Fibroblast of gingiva (primary cell): ENCODE measurements at regions not wholly inside any gene's neighbourhood (a gene's known extent, or its start where the extent isn't known, plus 50 kb on each side); places are given as distances from the start of the nearest gene placed in this dataset.
A peak's percentile ranks its signal among the peaks of the same experiment; 100 is the strongest.

Experiments used
- DNase-seq: peaks from one replicate; pipeline ENCODE4 v3.0.0-alpha.2; 2011; ENCODE audit warnings: low read depth

GRCh38 chr11:106461148-106461691 lies 383.8 kb downstream of the AASDHPPT start:
- no peak for DNase-seq

- DNase-seq = no peak
Measured at GRCh38 chr11:106461839-106462545, 384.5 kb downstream of the AASDHPPT start.

- DNase-seq = no peak
Measured at GRCh38 chr11:106463154-106463553, 385.7 kb downstream of the AASDHPPT start.

- no peak for DNase-seq
Measured at GRCh38 chr11:106463796-106464201, 386.3 kb downstream of the AASDHPPT start.

- no peak for DNase-seq
Measured at GRCh38 chr11:106464728-106465127, 387.3 kb downstream of the AASDHPPT start.

- DNase-seq = peak; percentile 61
Measured at GRCh38 chr11:106466521-106467080, 389.1 kb downstream of the AASDHPPT start.

GRCh38 chr11:106467501-106467900 lies 390.0 kb downstream of the AASDHPPT start:
- DNase-seq = no peak

GRCh38 chr11:106468086-106468485 lies 390.6 kb downstream of the AASDHPPT start:
- no peak for DNase-seq

- DNase-seq = no peak
Measured at GRCh38 chr11:106468531-106468930, 391.1 kb downstream of the AASDHPPT start.

GRCh38 chr11:106470230-106470629 lies 392.8 kb downstream of the AASDHPPT start:
- DNase-seq = no peak

GRCh38 chr11:106471276-106471675 lies 393.8 kb downstream of the AASDHPPT start:
- DNase-seq = no peak

- DNase-seq = no peak
Measured at GRCh38 chr11:106473089-106473722, 395.7 kb downstream of the AASDHPPT start.

- DNase-seq = no peak
Measured at GRCh38 chr11:106474274-106474673, 396.8 kb downstream of the AASDHPPT start.

GRCh38 chr11:106475181-106475580 lies 397.7 kb downstream of the AASDHPPT start:
- DNase-seq = no peak

- no peak for DNase-seq
Measured at GRCh38 chr11:106477776-106478175, 400.3 kb downstream of the AASDHPPT start.

- no peak for DNase-seq
Measured at GRCh38 chr11:106479646-106480045, 402.2 kb downstream of the AASDHPPT start.

GRCh38 chr11:106480581-106481190 lies 403.2 kb downstream of the AASDHPPT start:
- DNase-seq = no peak

GRCh38 chr11:106482917-106483785 lies 405.7 kb downstream of the AASDHPPT start:
- peak; percentile 36 for DNase-seq

GRCh38 chr11:106491751-106492150 lies 414.3 kb downstream of the AASDHPPT start:
- no peak for DNase-seq

- DNase-seq = peak; percentile 69
Measured at GRCh38 chr11:106493751-106494150, 416.3 kb downstream of the AASDHPPT start.

GRCh38 chr11:106495046-106495445 lies 417.6 kb downstream of the AASDHPPT start:
- peak; percentile 34 for DNase-seq

- no peak for DNase-seq
Measured at GRCh38 chr11:106496677-106497076, 419.2 kb downstream of the AASDHPPT start.
